HG03558 (cell line): ENCODE measurements at regions not wholly inside any gene's neighbourhood (a gene's known extent, or its start where the extent isn't known, plus 50 kb on each side); places are given as distances from the start of the nearest gene placed in this dataset.
A peak's percentile ranks its signal among the peaks of the same experiment; 100 is the strongest.

Experiments
- ATAC-seq: cut with Tn5 transposase; IDR thresholded peaks from one replicate; pipeline ENCODE4 v1.9.1; 2021; ENCODE audit warnings: moderate number of reproducible peaks; ENCODE audit not compliant: unreplicated experiment; ENCODE audit errors: extremely low read depth

DNA sequence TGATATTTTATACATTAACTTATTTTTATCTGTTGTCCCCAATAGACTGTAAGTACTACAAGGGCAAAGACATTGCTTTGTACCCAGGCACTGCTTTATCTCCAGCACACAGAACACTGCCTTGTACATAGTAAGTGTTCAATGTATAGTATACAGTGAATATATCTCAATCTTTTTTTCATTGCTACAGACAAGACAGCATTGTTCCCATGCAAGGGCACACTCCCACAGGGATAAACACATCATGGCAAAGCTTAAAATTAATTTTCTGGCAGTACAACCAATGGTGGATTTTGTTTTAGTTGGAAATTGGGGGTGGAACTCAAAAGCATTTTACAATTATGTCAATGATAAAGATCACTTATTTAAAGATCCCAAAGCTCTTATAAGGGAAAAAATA is 112.3 kb upstream of the EEA1 start:
- ATAC-seq = no peak

DNA sequence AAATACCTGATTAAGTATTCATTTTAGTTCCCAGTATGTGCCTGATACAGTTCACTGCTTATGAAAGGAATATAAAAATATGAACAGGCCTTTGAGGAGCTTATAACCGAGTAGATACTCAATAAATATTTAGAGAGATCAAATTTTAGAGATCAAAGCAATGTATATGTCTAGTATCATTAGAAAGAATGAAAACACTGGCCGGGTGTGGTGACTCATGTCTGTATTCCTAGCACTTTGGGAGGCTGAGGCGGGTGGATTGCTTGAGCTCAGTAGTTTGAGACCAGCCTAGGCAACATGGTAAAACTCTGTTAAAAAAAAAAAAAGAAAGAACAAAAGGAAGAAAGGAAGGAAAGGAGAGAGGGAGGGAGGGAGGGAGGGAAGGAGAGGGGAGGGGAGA is 113.2 kb upstream of the EEA1 start:
- no peak for ATAC-seq

DNA sequence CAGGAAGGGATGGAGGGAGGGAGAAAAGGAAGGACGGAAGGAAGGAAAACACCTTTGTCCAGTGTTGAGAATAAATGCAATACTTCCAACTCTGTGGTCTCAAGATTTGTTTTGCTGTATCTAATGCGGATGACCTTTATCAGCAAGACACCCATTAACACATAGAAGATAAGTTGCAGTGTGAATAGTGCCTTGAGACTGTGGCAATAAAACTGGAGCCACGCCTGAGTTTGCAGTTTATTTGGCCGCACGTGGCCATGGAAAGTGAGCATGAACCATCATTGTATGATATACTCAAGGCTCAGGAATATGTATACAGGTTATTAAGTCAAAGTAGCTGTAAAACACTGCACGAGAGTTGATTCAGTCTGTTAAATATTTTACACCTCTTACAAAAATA is 113.6 kb upstream of the EEA1 start:
- no peak for ATAC-seq

DNA sequence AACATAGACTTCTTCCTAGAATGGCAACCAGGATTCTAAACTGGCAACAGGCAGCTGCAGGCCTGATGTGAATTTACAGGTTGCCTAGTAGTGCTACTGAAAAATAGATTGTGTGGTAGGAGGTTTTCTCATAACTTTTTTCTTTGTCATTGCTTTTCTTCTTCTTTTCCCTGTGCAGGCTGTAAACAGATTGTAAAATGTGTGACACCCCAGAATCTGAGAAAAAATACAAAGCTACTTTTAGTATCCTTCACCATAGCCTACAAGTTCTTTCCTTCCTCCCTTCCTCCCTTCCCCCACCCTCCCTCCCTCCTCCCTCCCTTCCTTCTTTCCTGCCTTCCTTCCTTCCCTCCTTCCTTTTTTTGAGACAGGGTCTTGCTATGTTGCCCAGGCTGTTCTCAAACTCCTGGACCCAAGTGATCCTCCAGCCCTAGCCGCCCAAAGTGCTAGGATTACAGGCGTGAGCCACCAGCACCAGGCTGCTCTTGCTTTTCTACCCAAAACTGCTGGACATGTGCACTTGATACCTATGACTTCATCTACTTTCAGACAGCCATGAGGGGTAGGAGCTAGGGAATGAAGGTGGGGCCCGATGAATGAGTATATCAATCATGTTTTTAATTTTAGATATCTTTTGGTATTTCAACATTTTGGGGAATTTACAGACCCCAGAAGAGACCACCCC is 114.2 kb upstream of the EEA1 start:
- no peak for ATAC-seq

DNA sequence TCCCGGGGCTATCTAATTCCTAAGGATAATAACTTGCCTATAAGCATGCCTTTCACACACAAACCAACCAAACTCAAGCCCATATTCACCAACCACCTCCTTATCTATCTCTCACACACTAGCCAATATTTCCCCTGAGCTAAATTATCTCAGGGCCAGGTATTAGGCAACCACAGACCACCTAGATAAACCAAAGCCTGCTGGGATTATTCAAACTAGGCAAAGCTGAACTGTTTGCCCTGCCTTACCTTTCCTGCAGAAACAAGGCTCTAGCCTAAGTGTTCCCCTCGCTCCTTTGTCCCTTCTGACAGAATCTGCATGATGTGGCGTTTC is 114.7 kb upstream of the EEA1 start:
- ATAC-seq = no peak

DNA sequence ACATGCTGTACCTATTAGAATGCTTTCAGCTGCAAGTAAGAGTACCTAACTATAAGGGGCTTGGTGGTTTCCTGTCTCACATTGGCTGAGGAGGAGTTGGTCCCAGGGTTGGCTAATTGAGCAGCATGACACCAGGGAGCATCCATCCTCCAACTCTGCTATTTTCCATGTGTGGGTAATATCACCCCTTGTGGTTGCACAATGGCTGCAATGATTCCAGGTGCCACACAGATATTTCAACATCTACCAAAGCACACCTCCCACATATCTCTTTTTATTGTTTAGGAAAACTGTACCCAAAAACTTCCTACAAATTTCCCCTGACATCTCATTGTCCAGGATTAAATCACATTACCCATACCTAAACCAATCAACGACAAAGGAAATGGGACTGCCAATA is 118.0 kb upstream of the EEA1 start:
- ATAC-seq = no peak

DNA sequence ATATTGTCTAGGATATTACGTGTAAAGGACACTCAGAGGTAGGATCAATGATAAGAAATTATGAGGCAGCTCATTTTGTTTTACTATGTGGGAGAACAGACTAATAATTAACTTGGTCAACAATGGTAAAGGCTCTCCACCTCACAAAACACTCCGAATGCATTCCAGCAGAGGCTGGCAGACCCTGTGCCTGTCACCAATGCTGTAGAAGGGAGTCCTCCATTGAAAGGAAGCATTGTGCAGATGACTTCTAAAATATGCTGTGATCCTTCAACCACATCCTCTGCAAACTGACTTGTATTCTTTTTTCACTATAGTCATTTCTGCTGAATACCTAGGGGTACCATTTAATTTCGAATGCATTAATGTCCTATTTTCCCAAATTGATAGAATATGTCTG is 119.6 kb upstream of the EEA1 start:
- ATAC-seq = no peak

DNA sequence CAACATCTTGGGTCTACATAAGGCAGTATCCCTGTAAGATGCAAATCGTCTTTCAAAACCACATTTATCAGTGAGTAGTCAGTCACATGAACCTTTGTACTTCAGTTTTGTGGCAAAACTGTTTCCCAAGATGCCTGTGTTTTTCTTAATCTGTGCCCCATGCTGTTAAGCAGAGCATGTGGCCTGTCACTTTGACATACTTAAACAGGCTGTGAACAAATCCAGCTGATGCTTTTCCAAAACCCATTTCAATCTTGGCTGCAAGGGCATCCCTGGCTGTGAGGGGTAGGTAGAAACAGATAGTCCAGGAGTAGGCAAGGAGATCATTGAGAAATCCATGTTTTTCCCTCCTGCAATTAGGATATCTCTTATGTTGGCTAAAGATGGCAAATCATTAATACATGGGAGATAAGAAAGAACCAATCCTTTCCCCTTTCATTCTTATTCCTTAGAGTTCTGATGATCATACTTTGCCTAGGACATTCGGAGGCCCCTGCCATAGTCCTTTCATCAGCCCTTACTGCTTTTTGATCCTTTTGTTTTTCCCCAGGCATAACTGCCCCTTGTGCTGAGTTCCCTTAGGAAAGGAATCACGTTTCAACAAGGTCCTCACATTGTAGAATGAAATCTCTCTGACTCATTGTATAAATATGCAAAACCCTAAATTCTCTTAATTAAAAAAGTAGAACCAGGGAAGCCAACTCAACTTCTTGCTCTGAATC is 121.1 kb upstream of the EEA1 start:
- ATAC-seq = no peak

DNA sequence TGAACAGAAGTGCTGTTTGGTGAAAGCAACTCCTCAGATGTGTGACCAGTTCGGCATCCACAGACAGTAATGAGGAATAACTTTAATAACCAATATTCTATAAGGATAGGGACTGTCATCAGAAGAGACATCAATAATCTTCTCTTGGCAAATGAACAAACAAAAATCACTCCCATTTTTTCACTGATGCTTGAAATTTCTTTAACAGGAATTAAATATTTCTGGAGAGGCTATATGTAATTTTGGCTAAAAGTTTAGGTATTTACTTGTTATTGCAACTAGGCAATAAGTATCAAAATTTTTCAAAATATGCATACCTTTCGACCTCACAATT is 121.6 kb upstream of the EEA1 start:
- ATAC-seq = no peak

DNA sequence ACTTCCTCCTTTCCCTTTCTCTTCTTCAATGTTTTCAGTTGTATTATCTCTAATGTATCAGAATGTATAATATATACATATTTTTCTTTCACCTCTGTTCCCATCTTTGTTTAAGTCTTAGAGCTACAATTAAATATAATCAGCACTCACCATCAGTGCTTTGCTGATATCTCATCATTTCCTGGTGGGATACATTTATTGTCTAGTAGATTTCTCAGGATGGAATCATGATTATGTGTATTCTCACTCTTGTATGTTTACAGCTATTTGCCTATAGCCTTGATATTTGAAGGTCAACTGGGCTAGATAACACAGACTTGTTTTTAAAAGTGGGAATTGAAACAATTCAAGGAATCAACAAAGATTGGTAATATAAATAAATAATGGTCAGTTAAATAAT is 124.9 kb upstream of the EEA1 start:
- ATAC-seq = no peak

DNA sequence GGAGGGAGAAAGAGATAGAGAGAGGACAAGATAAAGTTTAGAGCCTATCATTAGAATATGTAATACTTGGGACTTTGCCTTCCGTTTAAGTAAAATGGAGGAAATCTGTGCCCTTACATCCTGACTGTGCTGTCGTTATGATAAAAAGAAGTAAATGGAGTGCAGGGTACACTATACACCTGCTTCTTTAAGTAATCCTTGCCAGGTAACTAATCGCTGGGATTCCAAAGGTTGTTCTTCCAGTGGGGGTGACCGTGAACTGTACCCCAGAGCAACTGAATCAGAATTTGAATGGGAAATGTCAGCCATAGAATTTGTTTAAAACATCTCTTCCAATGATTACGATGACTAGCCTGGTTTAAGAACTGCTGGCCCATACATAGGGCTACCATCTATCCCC is 126.1 kb upstream of the EEA1 start:
- ATAC-seq = no peak

DNA sequence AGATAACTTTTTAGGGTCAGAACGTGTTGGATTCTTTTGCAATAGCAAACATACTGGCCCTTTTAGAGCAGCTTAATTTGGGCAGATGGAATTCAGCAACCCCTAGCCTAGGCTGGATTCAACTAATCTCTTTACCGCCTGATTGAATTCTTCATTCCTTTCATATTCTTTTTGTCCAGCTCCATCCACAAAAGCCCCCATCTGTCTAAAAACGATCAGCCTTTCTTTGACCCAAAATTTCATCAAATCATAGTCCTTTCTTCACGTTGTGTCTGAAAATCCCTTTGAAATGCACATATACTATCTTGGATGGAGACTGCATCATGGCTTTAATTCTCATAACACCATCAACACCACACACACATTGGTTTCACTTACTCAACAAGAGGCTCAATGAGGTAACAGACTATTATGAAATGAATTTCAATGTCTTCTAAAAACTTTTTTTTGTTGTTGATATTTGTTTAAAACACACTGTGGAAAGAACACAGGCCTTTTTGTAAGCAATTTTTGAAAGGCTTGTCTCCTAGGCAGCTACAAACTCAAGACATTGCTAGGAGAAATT is 128.0 kb upstream of the EEA1 start:
- no peak for ATAC-seq

DNA sequence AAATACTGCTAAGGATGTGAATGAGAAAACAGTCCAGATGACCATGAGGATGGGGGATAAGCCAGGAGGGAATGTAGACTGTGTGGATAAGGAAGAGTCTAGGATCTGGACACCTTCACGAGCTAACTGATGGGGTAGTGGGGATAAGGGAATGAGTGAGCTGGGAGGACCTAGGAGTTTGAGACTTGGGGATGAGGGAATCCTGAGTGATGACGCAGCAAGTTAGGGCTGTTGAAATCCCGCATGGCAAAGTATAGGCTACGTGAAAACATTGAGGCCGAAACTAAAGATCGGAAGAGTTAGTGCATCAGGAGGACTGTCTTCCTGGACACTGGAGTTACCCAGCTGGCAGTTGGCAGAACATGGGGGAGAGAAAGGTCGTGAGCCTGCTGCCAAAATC is 129.2 kb upstream of the EEA1 start:
- no peak for ATAC-seq

DNA sequence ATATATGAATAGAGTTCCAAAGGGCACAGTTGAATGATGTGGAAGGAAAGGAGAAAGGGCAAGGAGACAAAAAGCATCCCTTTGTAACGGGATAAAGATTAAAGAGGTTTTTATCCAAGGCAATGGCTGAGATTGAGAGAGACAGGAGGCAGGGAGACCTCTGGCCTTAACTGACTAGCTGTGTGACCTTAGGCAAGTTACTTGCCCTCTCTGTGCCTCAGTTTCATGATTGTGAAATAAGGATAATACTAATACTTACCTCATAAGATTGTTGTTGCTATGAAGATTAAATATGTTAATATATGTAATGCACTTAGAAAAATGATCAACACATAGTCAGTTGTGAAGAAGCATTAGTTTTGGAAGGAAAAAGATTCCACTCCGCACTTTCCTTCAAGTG is 130.2 kb upstream of the EEA1 start:
- no peak for ATAC-seq

DNA sequence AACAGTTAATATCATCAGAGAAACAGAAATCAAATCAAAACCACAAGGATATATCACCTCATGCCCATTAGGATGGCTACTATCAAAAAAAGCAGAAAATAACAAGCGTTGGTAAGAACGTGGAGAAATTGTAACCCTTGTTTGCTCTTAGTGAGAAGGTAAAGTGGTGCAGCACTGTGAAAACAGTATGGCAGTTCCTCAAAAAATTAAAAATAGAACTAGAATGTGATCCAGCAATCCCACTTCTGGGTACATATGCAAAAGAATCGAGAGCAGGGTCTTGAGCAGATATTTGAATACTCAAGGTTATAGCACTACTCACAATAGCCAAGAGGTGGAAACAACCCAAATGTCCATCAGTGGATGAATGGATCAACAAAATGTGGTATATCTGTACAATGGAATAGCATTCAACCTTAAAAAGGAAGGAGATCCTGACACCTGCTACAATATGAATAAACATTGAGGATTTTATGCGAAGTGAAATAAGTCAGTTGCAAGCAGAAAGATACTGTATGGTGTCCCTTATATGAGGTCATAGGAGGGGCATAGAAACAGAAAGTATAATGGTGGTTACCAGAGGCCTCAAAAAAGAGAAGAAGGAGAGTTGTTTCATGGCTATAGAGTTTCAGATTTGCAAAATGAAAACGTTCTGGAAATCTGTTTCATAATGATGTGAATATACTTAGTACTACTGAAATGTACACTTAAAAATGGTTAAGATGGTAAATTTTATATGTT is 131.0 kb upstream of the EEA1 start:
- ATAC-seq = peak; percentile 98

DNA sequence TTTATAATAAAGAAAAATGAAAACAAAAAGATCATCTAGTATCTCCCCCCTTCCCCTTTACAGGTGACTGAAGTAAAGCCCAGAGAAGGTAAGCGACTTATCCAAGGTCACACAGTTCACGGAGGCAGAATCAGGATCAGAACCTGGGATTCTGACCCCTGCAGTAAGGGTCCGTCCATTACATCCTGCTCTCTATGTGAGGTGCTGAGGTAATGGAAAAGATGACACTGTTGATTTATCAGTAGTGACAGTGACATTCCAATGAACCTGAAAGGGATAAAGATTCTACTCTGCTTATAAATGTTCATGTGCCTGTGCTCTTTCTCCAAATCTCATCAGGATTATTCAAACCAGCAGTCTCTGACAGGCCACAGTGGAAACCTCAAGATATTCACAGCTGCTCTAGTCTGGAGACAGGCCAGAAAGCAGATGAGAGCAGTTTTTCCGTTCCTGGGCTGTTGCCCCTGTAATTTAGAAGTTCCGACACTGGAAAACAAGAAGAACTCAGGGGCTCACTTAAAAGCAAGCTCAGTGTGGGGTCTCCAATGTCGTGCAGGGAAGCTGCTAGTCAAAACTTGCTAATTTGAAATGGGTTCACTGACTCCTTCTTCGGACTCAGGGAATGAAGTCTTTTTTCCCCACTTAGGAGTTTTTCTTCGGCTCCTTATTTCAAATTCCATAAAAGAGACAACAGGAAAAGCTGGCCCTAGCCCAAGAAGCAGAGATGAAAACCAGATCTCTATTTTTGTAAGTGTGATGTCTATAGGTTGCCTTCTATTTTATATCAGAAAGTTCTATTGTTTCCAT is 131.8 kb upstream of the EEA1 start:
- no peak for ATAC-seq

DNA sequence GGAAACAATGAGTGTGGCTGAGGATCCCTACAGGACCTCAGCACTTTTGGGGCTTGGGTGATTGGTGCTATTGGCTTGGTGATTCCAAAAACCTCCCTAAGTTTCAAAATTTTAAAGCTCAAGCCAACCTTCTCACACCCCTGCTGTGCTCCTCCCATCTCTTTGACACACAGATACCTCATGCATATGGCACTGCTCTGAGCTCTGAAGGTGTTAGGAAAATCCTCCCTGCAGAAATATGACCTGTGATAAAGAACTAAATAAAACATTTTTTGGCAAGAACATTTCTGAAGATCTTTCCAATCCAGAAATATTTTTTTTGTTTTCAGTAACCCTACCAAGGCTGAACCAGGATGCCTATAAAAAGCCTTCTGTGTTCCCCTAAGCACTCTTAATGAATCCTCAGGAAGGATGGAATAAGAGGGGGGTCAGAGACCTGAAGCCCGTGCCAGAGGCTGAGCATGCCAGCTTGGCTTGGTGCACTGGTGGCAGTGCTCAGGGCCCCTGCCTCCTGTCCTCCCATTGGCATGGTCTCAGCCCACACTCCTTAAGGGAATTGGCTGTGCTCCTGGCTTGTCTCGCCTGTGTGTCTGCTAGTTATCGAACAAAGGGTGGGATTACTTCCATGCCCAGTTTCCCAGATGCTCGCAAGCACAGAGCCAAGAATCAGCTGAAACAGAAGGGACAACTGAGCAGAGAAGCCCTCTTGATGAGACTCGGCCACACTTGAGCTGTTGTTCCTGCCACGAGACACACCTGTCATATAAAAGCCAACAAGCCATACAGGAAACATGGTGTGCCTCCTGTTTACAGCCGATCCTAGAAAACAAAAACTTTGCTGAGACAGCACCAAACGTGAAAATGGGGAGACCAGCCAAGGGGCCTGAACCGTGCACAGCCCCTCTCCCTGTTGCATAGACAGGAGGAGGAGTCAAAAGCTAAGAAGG is 132.7 kb upstream of the EEA1 start:
- no peak for ATAC-seq

DNA sequence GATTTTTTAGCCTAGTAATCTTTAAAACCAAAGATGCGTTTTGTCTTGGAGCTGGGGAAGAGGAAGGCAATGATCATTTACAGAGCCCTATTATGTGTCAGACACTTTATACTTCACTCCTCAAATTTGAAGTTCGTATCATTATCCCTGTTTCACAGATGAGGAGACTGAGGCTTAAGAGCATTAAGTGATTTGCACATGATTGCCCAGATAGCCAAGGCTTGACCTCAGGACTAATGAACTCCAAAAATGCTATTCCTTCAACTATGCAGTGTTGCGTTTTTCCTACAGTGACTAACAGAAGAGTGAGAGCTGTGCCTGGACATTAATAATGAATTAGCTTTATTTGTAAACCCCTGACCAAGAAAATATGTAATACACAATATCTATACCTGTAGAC is 136.8 kb upstream of the EEA1 start:
- no peak for ATAC-seq

DNA sequence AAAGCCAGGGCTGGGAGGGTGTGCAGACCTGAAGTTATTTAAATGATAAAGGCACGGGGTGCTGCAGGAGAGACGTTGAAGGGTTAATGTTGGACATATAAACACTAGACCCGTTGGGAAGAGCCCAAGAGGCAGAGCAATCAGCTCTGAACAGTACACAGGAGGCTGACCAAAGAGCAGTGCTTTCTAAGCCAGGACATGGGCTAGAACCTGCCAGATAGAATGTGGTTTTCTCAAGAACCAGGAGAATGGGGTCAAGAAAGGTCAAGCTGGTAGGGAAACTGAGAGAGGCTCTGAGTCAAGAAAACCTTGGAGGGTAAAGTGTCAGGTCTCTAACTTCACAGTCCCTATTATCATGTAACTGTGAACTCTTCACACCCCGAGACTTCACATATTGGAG is 143.2 kb upstream of the EEA1 start:
- ATAC-seq = no peak

DNA sequence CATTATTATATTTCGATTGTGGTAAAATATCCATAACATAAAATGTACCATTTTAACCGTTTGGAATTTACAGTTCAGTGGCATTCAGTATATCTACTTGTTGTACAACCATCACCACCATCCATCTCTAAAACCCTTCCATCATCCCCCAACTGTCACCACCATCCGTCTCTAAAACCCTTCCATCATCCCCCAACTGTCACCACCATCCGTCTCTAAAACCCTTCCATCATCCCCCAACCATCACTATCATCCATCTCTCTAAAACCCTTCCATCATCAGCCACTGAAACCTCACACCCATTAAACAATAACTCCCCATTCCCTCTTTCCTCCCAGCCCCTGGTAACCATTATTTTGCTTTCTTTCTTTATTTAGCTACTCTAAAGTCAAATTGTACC is 144.2 kb upstream of the EEA1 start:
- no peak for ATAC-seq
